Nucleus accumbens (tissue), 56 donors: ENCODE measurements at regions not wholly inside any gene's neighbourhood (a gene's known extent, or its start where the extent isn't known, plus 50 kb on each side); places are given as distances from the start of the nearest gene placed in this dataset.
A peak's percentile ranks its signal among the peaks of the same experiment; 100 is the strongest.

Experiments
- DNase-seq, 56 donors: peaks; one replicate each; lab custom pipeline; 2025; lab: John Stamatoyannopoulos, UW

- no peak for DNase-seq
Observed at GRCh38 chr17:14699574-14700185, 398.8 kb downstream of the HS3ST3B1 start.

- no peak for DNase-seq
Observed at GRCh38 chr17:14693382-14693781, 392.5 kb downstream of the HS3ST3B1 start.

- DNase-seq: no peak
Observed at GRCh38 chr17:14690704-14691103, 389.8 kb downstream of the HS3ST3B1 start.

GRCh38 chr17:14688134-14688533, 387.3 kb downstream of the HS3ST3B1 start:
- no peak for DNase-seq

- DNase-seq: no peak
Observed at GRCh38 chr17:14672830-14673229, 371.9 kb downstream of the HS3ST3B1 start.

GRCh38 chr17:14670861-14671260, 370.0 kb downstream of the HS3ST3B1 start:
- DNase-seq: no peak

GRCh38 chr17:14664511-14664910, 363.6 kb downstream of the HS3ST3B1 start:
- no peak for DNase-seq

GRCh38 chr17:14641117-14641516, 340.2 kb downstream of the HS3ST3B1 start:
- no peak for DNase-seq

GRCh38 chr17:14637260-14637659, 336.4 kb downstream of the HS3ST3B1 start:
- no peak for DNase-seq

GRCh38 chr17:14630621-14631020, 329.7 kb downstream of the HS3ST3B1 start:
- DNase-seq: no peak

- DNase-seq: no peak
Observed at GRCh38 chr17:14630046-14630445, 329.2 kb downstream of the HS3ST3B1 start.

GRCh38 chr17:14622615-14623101, 321.8 kb downstream of the HS3ST3B1 start:
- no peak for DNase-seq

GRCh38 chr17:14621826-14622614, 321.1 kb downstream of the HS3ST3B1 start:
- DNase-seq: no peak

- DNase-seq: no peak
Observed at GRCh38 chr17:14619821-14620220, 318.9 kb downstream of the HS3ST3B1 start.

- no peak for DNase-seq
Observed at GRCh38 chr17:14616528-14616927, 315.6 kb downstream of the HS3ST3B1 start.

GRCh38 chr17:14605267-14605599, 304.4 kb downstream of the HS3ST3B1 start:
- peak in 28 of 56 donors; percentile 1 to 52 (median 7) for DNase-seq

- DNase-seq: peak in 4 of 56 donors; percentile 9 to 37 (median 18)
Observed at GRCh38 chr17:14604591-14605266, 303.8 kb downstream of the HS3ST3B1 start.

- no peak for DNase-seq
Observed at GRCh38 chr17:14596224-14596623, 295.3 kb downstream of the HS3ST3B1 start.

- no peak for DNase-seq
Observed at GRCh38 chr17:14595656-14596055, 294.8 kb downstream of the HS3ST3B1 start.

- no peak for DNase-seq
Observed at GRCh38 chr17:14594690-14595089, 293.8 kb downstream of the HS3ST3B1 start.

GRCh38 chr17:14593956-14594355, 293.1 kb downstream of the HS3ST3B1 start:
- DNase-seq: no peak
